Adrenal gland (tissue), 5 donors: ENCODE measurements at regions not wholly inside any gene's neighbourhood (a gene's known extent, or its start where the extent isn't known, plus 50 kb on each side); places are given as distances from the start of the nearest gene placed in this dataset.

Source experiments
- CTCF ChIP-seq, 6 experiments: fragments of 450-650 bp in 4 of 6; fragments of 200-600 bp in 2 of 6; sonication (generic) in 1 of 6; IDR thresholded peaks; 1 replicate in 5 of 6; 2 replicates in 1 of 6; pipeline versions ENCODE4 v1.5.1 to v1.8.0; 2016 to 2021; ENCODE audit warnings: antibody characterized with exemption in 6 of 6, mild to moderate bottlenecking in 2 of 6, moderate library complexity in 1 of 6
- POLR2A ChIP-seq, 2 donors: fragments of 450-650 bp; IDR thresholded peaks; one replicate each; pipeline ENCODE4 v1.6.1; 2017; ENCODE audit warnings: antibody characterized with exemption in 2 of 2, mild to moderate bottlenecking in 2 of 2, moderate library complexity in 1 of 2
- donor health status: DM: no; HTN: no; CAD: no.

GRCh38 chr1:168894397-168894903 lies 165.4 kb upstream of the DPT start:
- TF ChIP-seq POLR2A (IDR thresholded peaks at IDR 0.05) (no peak), CTCF (IDR thresholded peaks at IDR 0.05) (no peak)
